ENCODE measurements at regions not wholly inside any gene's neighbourhood (a gene's known extent, or its start where the extent isn't known, plus 50 kb on each side); places are given as distances from the start of the nearest gene placed in this dataset.

- no peak for DNase-seq
Observed at GRCh38 chr20:50314678-50315335, 124.2 kb downstream of the CEBPB start.

DNA sequence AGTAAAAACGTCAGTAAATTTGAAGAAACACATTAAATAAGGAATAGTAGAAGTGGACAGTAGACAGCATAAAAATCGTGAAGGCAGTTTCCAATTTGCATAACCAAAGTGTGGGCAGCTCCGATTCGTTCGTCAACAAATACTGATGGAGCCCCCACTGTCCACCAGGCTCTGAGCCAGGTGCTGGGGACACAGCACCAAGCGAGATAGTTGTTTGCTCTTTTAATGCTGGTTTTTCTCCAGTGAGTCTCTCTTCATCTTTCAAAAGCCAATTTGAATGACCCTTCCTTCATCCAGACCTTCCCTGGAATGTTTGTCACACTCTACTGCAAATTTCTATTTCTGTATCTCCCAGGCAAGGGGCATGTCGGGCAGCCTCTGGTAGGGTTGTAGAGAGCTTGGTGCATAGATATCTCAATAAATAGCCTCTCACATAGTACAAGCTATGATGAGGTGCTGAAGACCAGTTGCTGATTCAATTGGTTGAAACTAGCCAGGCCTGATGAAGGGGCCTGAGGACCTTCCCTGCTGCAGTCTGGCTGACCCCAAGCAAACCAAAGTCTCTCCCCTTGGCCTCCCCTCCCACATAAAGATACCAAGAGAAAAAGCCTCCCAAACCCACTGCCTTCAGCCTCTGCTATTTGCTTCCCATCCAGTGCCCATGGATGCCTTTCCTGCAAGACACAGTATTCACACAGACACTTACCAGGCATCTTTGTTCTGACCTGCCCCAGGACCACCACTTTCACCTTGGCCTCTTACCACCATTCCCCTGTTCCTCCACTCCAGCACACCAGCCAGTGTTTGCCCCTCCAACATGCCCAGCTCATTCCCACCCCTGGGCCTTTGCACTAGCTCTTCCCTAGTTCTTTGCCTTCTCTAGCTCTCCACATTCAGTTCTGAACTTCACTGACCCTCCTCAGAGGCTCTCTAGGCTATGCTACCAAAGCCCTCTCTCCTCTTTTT lies 125.2 kb downstream of the CEBPB start:
- DNase-seq = no peak

- no peak for DNase-seq
Observed at GRCh38 chr20:50317116-50317515, 126.5 kb downstream of the CEBPB start.

DNA sequence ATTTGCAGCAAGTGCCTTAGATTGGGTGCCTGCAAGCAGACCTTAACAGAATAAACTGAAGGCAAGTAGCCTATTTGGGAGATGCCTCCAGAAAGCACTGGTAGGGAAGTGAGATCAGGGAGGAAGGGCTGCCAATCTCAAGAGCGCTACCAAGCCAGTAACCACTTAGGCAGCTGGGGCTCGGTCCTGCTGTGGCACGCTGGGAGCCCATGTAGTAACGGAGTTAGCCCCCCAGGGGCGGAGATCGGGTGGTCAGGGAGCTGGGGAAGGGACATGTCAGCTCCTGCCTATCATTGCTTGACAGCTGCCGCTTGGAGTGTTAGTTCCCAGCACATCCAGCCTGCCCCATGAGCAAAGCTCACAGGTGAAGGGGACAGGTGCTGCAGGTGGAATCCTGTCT lies 127.0 kb downstream of the CEBPB start:
- peak; percentile 5 for DNase-seq

GRCh38 chr20:50318710-50319109 lies 128.1 kb downstream of the CEBPB start:
- DNase-seq = no peak

DNA sequence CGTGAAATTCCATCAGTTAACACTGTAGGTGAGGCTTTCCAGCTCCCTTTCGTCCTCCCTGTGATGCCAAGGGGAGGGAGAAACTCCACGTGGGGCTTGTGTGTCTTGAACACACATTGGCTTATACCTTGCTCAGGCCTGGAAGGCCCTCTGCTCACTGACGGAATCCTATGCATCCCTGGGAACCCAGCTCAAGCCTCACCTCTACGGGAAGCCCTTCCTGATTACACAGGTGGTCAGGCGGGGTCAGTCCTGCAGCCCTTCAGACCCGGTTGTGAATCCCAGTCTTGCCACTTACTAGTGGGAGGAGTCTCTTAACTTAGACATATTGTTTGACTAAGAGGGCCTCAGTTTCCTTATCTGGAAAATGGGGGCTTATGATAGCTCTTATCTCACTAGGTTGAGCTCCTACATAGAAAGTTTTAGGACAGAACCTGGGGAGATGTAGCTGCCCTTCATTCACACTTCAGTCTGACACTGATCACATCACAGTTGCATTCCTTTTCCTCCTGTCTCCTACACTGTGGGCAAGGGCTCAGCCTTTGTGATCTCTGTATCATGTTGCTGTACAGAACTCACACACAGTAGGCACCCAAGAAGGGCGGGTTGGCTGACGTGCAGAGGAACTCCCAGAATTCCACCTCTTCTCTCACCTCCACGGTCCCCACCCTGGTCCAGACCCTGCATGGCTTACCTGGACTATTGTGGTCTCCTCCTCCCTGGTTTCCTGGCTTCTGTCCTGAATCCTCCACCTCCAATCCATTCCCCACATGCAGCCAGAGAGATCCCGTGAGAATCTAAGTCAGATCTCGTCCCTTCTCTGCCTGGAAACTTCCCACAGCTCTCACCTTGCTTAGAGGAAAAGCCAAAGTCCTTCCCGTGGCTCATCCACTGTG lies 129.6 kb downstream of the CEBPB start:
- DNase-seq = no peak

DNA sequence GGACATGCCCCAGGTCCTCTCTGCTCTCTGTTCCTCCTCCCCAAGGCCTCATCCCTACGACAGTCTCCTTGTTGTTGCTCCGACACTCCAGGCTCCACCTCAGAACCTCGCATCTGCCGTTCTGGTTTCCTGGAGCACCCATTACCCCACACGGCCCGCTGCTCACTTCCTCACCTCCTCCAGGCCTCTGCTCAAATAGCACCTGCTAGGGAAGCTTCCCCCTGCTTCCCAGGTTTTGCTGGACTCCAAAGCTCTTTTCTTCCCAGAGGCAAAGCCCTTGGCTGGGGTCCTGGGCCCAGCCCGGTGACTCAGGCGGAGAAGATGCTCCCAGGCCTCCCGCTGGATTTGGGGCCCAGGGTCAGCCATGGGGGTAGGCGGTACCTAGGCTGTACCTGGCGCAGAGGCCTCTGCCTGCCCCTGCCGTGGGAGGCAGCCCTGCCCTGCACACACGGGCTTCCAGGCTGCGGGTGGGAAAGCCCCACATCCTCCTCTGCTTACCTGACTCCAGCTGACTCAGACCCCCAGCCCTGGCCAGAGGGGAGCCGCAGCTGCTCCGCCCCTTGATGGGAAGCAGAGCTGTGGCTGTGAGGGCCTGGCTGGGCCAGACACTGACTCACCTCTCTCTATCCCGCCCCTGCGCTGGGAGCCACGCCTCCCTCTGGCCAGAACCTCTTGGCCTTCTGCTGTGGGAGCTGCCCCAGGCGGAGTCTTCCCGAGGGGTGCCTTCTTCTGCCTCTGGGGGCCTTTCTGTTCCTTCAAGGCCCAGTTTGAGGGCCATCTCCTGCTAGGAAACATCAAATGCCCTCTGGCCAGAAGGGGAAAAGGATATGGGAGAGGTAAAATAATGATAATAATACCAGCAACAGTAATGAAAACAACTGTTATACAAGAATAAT lies 130.5 kb downstream of the CEBPB start:
- DNase-seq = no peak

DNA sequence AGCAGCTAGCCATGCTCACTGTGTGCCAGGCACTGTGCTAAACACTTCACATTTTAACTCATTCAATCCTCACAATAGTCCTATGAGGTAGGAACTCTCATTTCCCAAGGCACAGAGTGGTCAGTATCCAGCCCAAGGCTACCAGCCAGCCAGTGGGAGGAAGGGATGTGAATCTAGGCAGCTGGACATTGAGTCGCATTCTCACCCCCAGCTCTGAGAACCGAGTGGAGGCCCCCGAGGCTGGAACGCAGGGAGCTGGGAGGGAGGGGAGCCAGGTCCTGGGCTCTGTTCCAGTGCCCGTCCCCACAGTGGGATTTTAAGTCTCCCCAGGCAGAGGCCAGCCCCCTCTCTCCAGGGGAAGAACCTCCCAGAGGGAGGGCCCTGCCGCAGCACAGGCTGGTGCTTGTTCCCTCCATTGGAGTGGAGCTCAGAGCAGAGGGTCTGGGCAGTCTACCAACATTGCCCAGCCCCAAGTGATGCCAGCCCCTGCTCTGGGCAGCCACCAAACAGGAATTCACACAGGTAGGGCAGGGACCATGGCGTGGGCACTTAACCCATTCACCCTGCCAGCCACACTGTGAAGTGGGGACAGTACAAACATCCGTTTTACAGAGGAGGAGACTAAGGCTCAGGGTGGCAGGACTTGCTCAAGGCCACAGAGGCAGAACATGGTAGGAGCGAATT lies 131.3 kb downstream of the CEBPB start:
- no peak for DNase-seq

DNA sequence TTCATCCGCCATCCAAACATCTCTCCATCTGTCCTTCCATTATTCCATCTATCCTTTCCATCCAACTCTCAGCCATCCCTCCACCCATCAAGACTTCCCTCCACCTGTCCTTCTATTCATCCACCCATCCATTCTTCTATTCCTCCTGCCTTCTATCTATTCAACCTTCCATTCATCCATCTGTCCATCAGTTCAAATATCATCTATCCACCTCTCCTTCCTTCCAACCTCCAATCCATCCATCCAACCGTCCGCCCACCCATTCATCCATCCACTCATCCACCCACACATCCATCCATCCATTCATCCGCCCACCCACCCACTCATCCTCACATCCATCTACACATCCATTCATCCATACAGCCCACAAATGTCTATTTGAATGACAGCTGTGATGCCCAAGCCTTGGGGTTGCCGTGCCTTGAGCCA lies 132.1 kb downstream of the CEBPB start:
- no peak for DNase-seq

DNA sequence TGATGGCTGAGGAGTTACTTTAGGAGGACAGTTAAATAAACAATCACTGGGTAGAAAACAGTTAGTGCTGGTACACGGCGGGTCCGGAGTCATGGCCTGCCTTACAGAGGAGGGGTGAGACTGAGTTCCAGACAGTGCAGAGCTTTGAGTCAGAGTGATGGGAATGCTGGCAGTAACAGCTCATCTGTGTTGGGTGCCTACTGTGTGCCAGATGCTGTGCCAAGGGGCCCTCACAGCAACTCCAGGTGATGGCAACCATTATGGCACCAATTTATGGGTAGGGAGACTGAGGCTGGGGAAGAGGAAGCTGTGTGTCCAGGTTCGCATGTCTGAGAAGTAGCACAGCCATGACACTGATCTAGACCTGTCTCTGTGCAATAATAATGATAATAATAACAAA lies 132.6 kb downstream of the CEBPB start:
- no peak for DNase-seq

DNA sequence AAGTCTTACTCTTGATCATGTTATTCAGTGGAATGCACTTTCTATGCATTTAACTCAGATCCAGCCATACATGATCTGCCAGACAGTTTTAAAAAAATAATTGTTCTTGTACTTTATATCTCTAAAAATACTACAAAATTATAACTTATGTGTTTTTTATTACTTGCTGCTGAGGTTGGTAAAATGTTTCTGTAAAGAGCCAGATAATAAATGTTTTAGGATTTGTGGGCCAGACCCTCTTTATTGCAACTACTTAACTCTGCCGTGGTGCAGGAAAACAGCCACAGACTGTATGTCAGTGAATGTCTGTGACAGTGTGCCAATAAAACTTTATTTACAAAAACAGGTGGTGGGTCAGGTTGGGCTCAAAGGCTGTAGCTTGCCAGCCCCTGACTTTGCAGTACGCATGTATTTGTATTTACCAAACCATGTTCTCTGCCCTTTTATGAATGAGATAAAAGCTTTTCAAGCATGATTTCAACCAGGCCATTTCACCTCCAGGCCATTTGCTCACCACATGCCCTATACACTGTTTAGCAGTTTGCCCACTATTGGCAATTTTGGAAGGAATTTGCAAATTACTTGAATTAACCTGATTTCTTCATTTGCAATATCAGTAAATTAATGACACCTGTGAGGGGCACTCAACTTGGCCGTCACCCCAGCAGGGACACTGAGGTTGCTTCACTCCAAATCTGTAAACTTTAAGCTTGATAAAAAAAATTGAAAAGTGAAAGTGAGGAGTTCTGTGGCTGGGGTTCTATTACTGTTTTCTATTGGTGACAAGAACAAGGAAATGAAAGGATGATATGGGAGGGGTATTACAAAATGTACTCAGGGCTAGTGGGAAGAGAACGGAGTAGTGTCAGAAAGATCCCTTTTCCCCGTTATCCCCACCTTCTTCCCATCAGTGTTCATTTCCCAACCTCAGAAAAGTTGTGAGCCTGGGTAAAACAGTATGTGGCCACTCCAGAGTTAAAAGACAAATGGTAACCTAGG lies 133.4 kb downstream of the CEBPB start:
- DNase-seq = no peak

- no peak for DNase-seq
Observed at GRCh38 chr20:50325215-50325614, 134.6 kb downstream of the CEBPB start.

GRCh38 chr20:50325651-50326050 lies 135.0 kb downstream of the CEBPB start:
- DNase-seq = no peak

- DNase-seq = no peak
Observed at GRCh38 chr20:50327666-50328065, 137.0 kb downstream of the CEBPB start.

DNA sequence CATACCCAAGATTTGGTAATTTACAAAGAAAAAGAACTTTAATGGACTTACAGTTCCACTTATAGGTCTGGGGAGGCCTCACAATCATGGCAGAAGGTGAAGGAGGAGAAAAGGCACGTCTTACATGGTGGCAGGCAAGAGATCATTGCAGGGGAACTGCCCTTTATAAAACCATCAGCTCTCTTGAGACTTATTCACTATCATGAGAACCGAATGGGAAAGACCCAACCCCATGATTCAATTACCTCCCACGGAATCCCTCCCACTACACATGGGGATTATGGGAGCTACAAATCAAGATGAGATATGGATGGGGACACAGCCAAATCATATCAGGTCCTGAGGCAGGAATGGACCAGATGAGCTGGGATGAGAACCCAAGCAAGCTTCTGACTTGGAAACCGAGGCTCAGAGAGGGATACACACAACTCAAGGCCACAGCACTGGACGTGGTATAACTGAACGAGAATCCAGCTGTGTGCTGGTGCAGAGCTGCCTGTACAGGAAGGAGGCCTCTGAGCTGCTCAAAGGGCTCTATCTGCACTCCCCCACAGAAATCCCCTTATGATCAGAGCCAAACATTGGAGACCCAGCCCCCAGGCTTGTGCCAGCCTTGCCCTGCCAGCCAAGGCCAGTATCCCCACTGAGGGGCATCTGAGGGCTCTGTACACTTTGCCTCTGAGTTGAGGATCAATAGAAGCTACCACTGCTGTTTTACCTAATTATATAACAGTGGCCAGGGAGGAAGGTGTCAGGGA lies 137.8 kb downstream of the CEBPB start:
- DNase-seq = no peak

- no peak for DNase-seq
Observed at GRCh38 chr20:50328996-50329898, 138.6 kb downstream of the CEBPB start.

DNA sequence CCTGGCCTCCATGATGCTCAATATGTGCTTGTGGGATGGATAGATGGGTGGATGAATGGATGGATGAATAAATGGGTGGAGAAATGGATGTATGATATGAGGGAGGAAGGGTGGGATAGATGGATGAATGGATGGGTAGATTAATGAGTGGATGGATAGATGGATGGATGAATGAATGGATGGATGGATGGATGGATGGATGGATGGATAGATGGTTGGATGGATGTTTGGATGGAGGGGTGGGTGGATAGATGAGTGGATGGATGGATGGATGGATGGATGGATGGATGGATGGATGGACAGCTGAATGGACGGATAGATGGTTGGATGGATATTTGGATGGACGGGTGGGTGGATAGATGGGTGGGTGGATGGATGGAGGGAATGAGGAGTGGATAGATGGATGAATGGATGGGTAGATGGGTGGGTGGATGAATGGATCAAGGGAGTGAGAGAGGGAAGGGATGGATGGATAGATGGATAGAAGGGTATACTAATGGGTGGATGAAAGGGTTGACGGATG lies 139.4 kb downstream of the CEBPB start:
- DNase-seq = no peak

All from midbrain (tissue), 1 donor.